WTC11 (cell line): ENCODE measurements at regions not wholly inside any gene's neighbourhood (a gene's known extent, or its start where the extent isn't known, plus 50 kb on each side); places are given as distances from the start of the nearest gene placed in this dataset.

Source experiments
- ATAC-seq: fragments of 200-7000 bp; cut with Tn5 transposase; 2 replicates; pipeline ENCODE4 v1.10.0; 2021; ENCODE audit warnings: mild to moderate bottlenecking, moderate library complexity
- CTCF ChIA-PET: fragments of 300-600 bp; sonication (Branson Sonifier 250); formaldehyde crosslinking; loops from one replicate; lab custom pipeline; 2021; ENCODE audit warnings: antibody characterized with exemption; lab: Charles Lee
- POLR2A ChIA-PET: fragments of 350-600 bp; sonication (Branson Sonifier 250); formaldehyde crosslinking; loops from one replicate; lab custom pipeline; 2021; ENCODE audit warnings: antibody characterized with exemption; lab: Charles Lee
- DNase-seq: peaks from one replicate; pipeline ENCODE4 v3.0.0; 2021; ENCODE audit warnings: low spot score
- H3K27ac Mint-ChIP-seq: 2 replicates; pipeline ENCODE4 v1.8.0; 2021; ENCODE audit warnings: mixed read lengths
- H3K27me3 Mint-ChIP-seq: 2 replicates; pipeline ENCODE4 v1.8.0; 2021; ENCODE audit warnings: low read depth, mild to moderate bottlenecking, moderate library complexity, mixed read lengths
- H3K36me3 Mint-ChIP-seq: 2 replicates; pipeline ENCODE4 v1.8.0; 2021; ENCODE audit warnings: mixed read lengths
- H3K4me1 Mint-ChIP-seq: 2 replicates; pipeline ENCODE4 v1.8.0; 2022; ENCODE audit warnings: mixed read lengths
- H3K4me3 Mint-ChIP-seq: 2 replicates; pipeline ENCODE4 v1.8.0; 2021; ENCODE audit warnings: mild to moderate bottlenecking, moderate library complexity, mixed read lengths
- H3K9me3 Mint-ChIP-seq: 2 replicates; pipeline ENCODE4 v1.8.0; 2021; ENCODE audit warnings: mixed read lengths
- CDX4 ChIP-seq: fragments of 250-450 bp; sonication (Bioruptor Pico); IDR thresholded peaks from 2 replicates; pipeline ENCODE4 v1.9.0; 2021; ENCODE audit warnings: moderate library complexity, mild to moderate bottlenecking, inconsistent platforms, borderline replicate concordance
- CREM ChIP-seq: sonication (generic); formaldehyde crosslinking; IDR thresholded peaks from 2 replicates; pipeline ENCODE4 v1.8.1; 2022; ENCODE audit warnings: mild to moderate bottlenecking, missing genetic modification reagents, moderate library complexity
- CTCF ChIP-seq: fragments of 200-600 bp; IDR thresholded peaks from 2 replicates; pipeline ENCODE4 v1.8.0; 2022; ENCODE audit warnings: antibody characterized with exemption
- E2F1 ChIP-seq: sonication (generic); formaldehyde crosslinking; IDR thresholded peaks from 2 replicates; pipeline ENCODE4 v1.8.0; 2022; ENCODE audit warnings: mild to moderate bottlenecking, missing genetic modification reagents
- FOXJ3 ChIP-seq: sonication (generic); formaldehyde crosslinking; IDR thresholded peaks from 2 replicates; pipeline ENCODE4 v1.9.0; 2021; ENCODE audit warnings: missing genetic modification reagents, mild to moderate bottlenecking, borderline replicate concordance
- IRF2 ChIP-seq: sonication (generic); formaldehyde crosslinking; IDR thresholded peaks from 2 replicates; pipeline ENCODE4 v1.8.0; 2022; ENCODE audit warnings: low read depth, missing genetic modification reagents, borderline replicate concordance
- JUN ChIP-seq: sonication (generic); formaldehyde crosslinking; IDR thresholded peaks from 2 replicates; pipeline ENCODE4 v1.8.0; 2023; ENCODE audit warnings: mild to moderate bottlenecking, missing genetic modification reagents
- SP1 ChIP-seq: sonication (generic); formaldehyde crosslinking; conservative IDR thresholded peaks from 2 replicates; pipeline ENCODE4 v1.8.1; 2022; ENCODE audit warnings: missing genetic modification reagents
- STAT6 ChIP-seq: sonication (generic); formaldehyde crosslinking; conservative IDR thresholded peaks from 2 replicates; pipeline ENCODE4 v1.8.1; 2023; ENCODE audit warnings: mild to moderate bottlenecking, low read depth, missing genetic modification reagents, moderate library complexity
- TCF7 ChIP-seq: sonication (generic); formaldehyde crosslinking; IDR thresholded peaks from 2 replicates; pipeline ENCODE4 v1.8.0; 2022; ENCODE audit warnings: mild to moderate bottlenecking, low read depth, missing genetic modification reagents, moderate library complexity
- TEAD1 ChIP-seq: sonication (generic); formaldehyde crosslinking; IDR thresholded peaks from 2 replicates; pipeline ENCODE4 v1.8.0; 2022; ENCODE audit warnings: mild to moderate bottlenecking, missing genetic modification reagents
- TEAD4 ChIP-seq: sonication (generic); formaldehyde crosslinking; IDR thresholded peaks from 2 replicates; pipeline ENCODE4 v1.8.0; 2022; ENCODE audit warnings: mild to moderate bottlenecking, missing genetic modification reagents
- TP53 ChIP-seq: sonication (generic); formaldehyde crosslinking; IDR thresholded peaks from 2 replicates; pipeline ENCODE4 v1.8.1; 2023; ENCODE audit warnings: mild to moderate bottlenecking, missing genetic modification reagents
- USF1 ChIP-seq: sonication (generic); formaldehyde crosslinking; IDR thresholded peaks from 2 replicates; pipeline ENCODE4 v1.8.0; 2022; ENCODE audit warnings: mild to moderate bottlenecking, missing genetic modification reagents
- ZBTB43 ChIP-seq: sonication (generic); formaldehyde crosslinking; IDR thresholded peaks from 2 replicates; pipeline ENCODE4 v1.8.1; 2023; ENCODE audit warnings: mild to moderate bottlenecking, missing genetic modification reagents
- ZMAT4 ChIP-seq: fragments of 250-450 bp; sonication (Bioruptor Pico); IDR thresholded peaks from 2 replicates; pipeline ENCODE4 v1.9.0; 2021; ENCODE audit warnings: mild to moderate bottlenecking
- ZNF219 ChIP-seq: sonication (generic); formaldehyde crosslinking; IDR thresholded peaks from 2 replicates; pipeline ENCODE4 v1.8.0; 2023; ENCODE audit warnings: missing genetic modification reagents, mild to moderate bottlenecking, borderline replicate concordance
- ZNF423 ChIP-seq: fragments of 250-450 bp; sonication (Bioruptor Pico); IDR thresholded peaks from 2 replicates; pipeline ENCODE4 v2.1.2; 2022; ENCODE audit warnings: mild to moderate bottlenecking, moderate library complexity
- ZNF532 ChIP-seq: fragments of 250-450 bp; sonication (Bioruptor Pico); IDR thresholded peaks from 2 replicates; pipeline ENCODE4 v1.9.0; 2021; ENCODE audit warnings: mild to moderate bottlenecking, borderline replicate concordance

- Mint-ChIP-seq H3K4me3 (no peak overlapping the region), H3K9me3 (peaks cover 13% of the 10 kb centered on the region), H3K27me3 (no peaks in the 10 kb centered on the region), H3K4me1 (no peaks in the 10 kb centered on the region), H3K36me3 (no peaks in the 10 kb centered on the region), H3K27ac (no peak overlapping the region)
- TF ChIP-seq IRF2 (CRISPR knock-in tag): no peak
- ChIA-PET CTCF (interaction anchor here (1.1 kb wide), 1 partner anchor 68 kb away, joined by 3 read pairs; no protein-coding TSS in a partner anchor), POLR2A (no interaction called here)
- ATAC-seq (no peak), DNase-seq (no peak)
Observed at GRCh38 chr9:96149533-96150280, 152.3 kb downstream of the HSD17B3 start.

- Mint-ChIP-seq H3K4me3 (no peak overlapping the region), H3K4me1 (no peaks in the 10 kb centered on the region), H3K27me3 (no peaks in the 10 kb centered on the region), H3K36me3 (no peaks in the 10 kb centered on the region), H3K9me3 (peaks cover 13% of the 10 kb centered on the region), H3K27ac (no peak overlapping the region)
- ATAC-seq: no peak
- ChIA-PET POLR2A (no interaction called here), CTCF (interaction anchor here (1.1 kb wide), 1 partner anchor 69 kb away, joined by 3 read pairs; no protein-coding TSS in a partner anchor)
- no peak for DNase-seq
- TF ChIP-seq CDX4 (CRISPR knock-in tag): no peak
- no peak for TF ChIP-seq TEAD4
- no peak for TF ChIP-seq FOXJ3 (CRISPR knock-in tag)
- no peak for TF ChIP-seq CTCF
- no peak for TF ChIP-seq TP53 (CRISPR knock-in tag)
- no peak for TF ChIP-seq USF1 (CRISPR knock-in tag)
- TF ChIP-seq TCF7 (CRISPR knock-in tag): no peak
- no peak for TF ChIP-seq E2F1
- no peak for TF ChIP-seq ZNF219 (CRISPR knock-in tag)
- TF ChIP-seq JUN (CRISPR knock-in tag): no peak
- no peak for TF ChIP-seq STAT6 (CRISPR knock-in tag)
- TF ChIP-seq ZMAT4 (CRISPR knock-in tag): no peak
- TF ChIP-seq CREM (CRISPR knock-in tag): no peak
- no peak for TF ChIP-seq ZBTB43 (CRISPR knock-in tag)
- no peak for TF ChIP-seq ZNF423
- no peak for TF ChIP-seq SP1 (CRISPR knock-in tag)
- no peak for TF ChIP-seq TEAD1 (CRISPR knock-in tag)
- no peak for TF ChIP-seq ZNF532 (CRISPR knock-in tag)
Observed at GRCh38 chr9:96148634-96149532, 153.1 kb downstream of the HSD17B3 start.
